ENCODE measurements at regions not wholly inside any gene's neighbourhood (a gene's known extent, or its start where the extent isn't known, plus 50 kb on each side); places are given as distances from the start of the nearest gene placed in this dataset.
"Not testable (repeated sequence)": the region's sequence is repeated elsewhere in the genome, so short reads cannot be mapped to it uniquely, and the experiment has no call there.

- not testable (repeated sequence) for DNase-seq (ENCODE audit: low read depth)
Measured at GRCh38 chr5:162621726-162622263, 554.2 kb downstream of the GABRG2 start.

GRCh38 chr5:162624110-162624509 is 556.5 kb downstream of the GABRG2 start:
- no peak for DNase-seq (ENCODE audit: low read depth)

GRCh38 chr5:162637481-162637880 is 569.9 kb downstream of the GABRG2 start:
- no peak for DNase-seq (ENCODE audit: low read depth)

- no peak for DNase-seq (ENCODE audit: low read depth)
Measured at GRCh38 chr5:162638849-162639248, 571.3 kb downstream of the GABRG2 start.

- DNase-seq (ENCODE audit: low read depth): no peak
Measured at GRCh38 chr5:162641142-162641813, 573.7 kb downstream of the GABRG2 start.

- DNase-seq (ENCODE audit: low read depth): no peak
Measured at GRCh38 chr5:162654661-162655405, 587.3 kb downstream of the GABRG2 start.

- no peak for DNase-seq (ENCODE audit: low read depth)
Measured at GRCh38 chr5:162657076-162657475, 589.5 kb downstream of the GABRG2 start.

GRCh38 chr5:162664846-162665245 is 597.3 kb downstream of the GABRG2 start:
- DNase-seq (ENCODE audit: low read depth): no peak

- no peak for DNase-seq (ENCODE audit: low read depth)
Measured at GRCh38 chr5:162668926-162669325, 601.4 kb downstream of the GABRG2 start.

- DNase-seq (ENCODE audit: low read depth): no peak
Measured at GRCh38 chr5:162672061-162672460, 604.5 kb downstream of the GABRG2 start.

GRCh38 chr5:162683284-162683683 is 615.7 kb downstream of the GABRG2 start:
- DNase-seq (ENCODE audit: low read depth): no peak

GRCh38 chr5:162684145-162684544 is 616.6 kb downstream of the GABRG2 start:
- DNase-seq (ENCODE audit: low read depth): no peak

- no peak for DNase-seq (ENCODE audit: low read depth)
Measured at GRCh38 chr5:162685302-162685701, 617.7 kb downstream of the GABRG2 start.

GRCh38 chr5:162696272-162696671 is 628.7 kb downstream of the GABRG2 start:
- not testable (repeated sequence) for DNase-seq (ENCODE audit: low read depth)

- no peak for DNase-seq (ENCODE audit: low read depth)
Measured at GRCh38 chr5:162699361-162699760, 631.8 kb downstream of the GABRG2 start.

- no peak for DNase-seq (ENCODE audit: low read depth)
Measured at GRCh38 chr5:162703914-162704313, 636.3 kb downstream of the GABRG2 start.

GRCh38 chr5:162711244-162711643 is 643.7 kb downstream of the GABRG2 start:
- DNase-seq (ENCODE audit: low read depth): no peak

- no peak for DNase-seq (ENCODE audit: low read depth)
Measured at GRCh38 chr5:162719720-162720119, 652.1 kb downstream of the GABRG2 start.

- no peak for DNase-seq (ENCODE audit: low read depth)
Measured at GRCh38 chr5:162721125-162721524, 653.6 kb downstream of the GABRG2 start.

- no peak for DNase-seq (ENCODE audit: low read depth)
Measured at GRCh38 chr5:162752612-162753011, 684.8 kb upstream of the CCNG1 start.

- DNase-seq (ENCODE audit: low read depth): no peak
Measured at GRCh38 chr5:162762119-162762518, 675.3 kb upstream of the CCNG1 start.

GRCh38 chr5:162769019-162769418 is 668.4 kb upstream of the CCNG1 start:
- DNase-seq (ENCODE audit: low read depth): no peak

- no peak for DNase-seq (ENCODE audit: low read depth)
Measured at GRCh38 chr5:162785673-162786072, 651.7 kb upstream of the CCNG1 start.
